CD4-positive, alpha-beta T cell (primary cell): ENCODE measurements at regions not wholly inside any gene's neighbourhood (a gene's known extent, or its start where the extent isn't known, plus 50 kb on each side); places are given as distances from the start of the nearest gene placed in this dataset.

Experiments
- ATAC-seq: fragments of 200-7000 bp; cut with Tn5 transposase; one replicate; pipeline ENCODE4 v1.10.0; 2022; ENCODE audit warnings: mild to moderate bottlenecking; ENCODE audit not compliant: poor library complexity
- CTCF ChIA-PET: fragments of 350-600 bp; sonication (Branson Sonifier 250); formaldehyde crosslinking; loops from one replicate; lab custom pipeline; 2021; ENCODE audit warnings: antibody characterized with exemption, inconsistent platforms; lab: Charles Lee
- POLR2A ChIA-PET: fragments of 350-600 bp; sonication (Branson Sonifier 250); formaldehyde crosslinking; loops from one replicate; lab custom pipeline; 2021; ENCODE audit warnings: antibody characterized with exemption, inconsistent platforms; lab: Charles Lee
- DNase-seq, 14 experiments: peaks; one replicate each; pipeline ENCODE4 v3.0.0-alpha.2; 2013 to 2020; ENCODE audit warnings: mixed read lengths in 2 of 14
- H3K27ac ChIP-seq, 2 donors: one replicate each; pipeline versions ENCODE4 v1.5.1 to v1.7.0; 2013; ENCODE audit warnings: low read length in 2 of 2, low read depth in 1 of 2, mild to moderate bottlenecking in 1 of 2
- H3K27me3 ChIP-seq, 2 experiments: 1 replicate in 1 of 2; 2 replicates in 1 of 2; pipeline versions ENCODE4 v1.6.1 to v1.7.0; 2013; ENCODE audit warnings: low read length in 2 of 2, control low read depth in 1 of 2, mild to moderate bottlenecking in 1 of 2, moderate library complexity in 1 of 2; ENCODE audit not compliant: insufficient read depth in 2 of 2, control insufficient read depth in 1 of 2
- H3K36me3 ChIP-seq: one replicate; pipeline ENCODE4 v1.6.1; 2013; ENCODE audit warnings: low read length, control low read depth; ENCODE audit not compliant: insufficient read depth
- H3K4me1 ChIP-seq: one replicate; pipeline ENCODE4 v1.6.1; 2013; ENCODE audit warnings: low read length, control low read depth; ENCODE audit not compliant: insufficient read depth
- H3K4me3 ChIP-seq: one replicate; pipeline ENCODE4 v1.5.1; 2013; ENCODE audit warnings: mild to moderate bottlenecking, low read length, moderate library complexity
- H3K9me3 ChIP-seq, 2 experiments: 1 replicate in 1 of 2; 2 replicates in 1 of 2; pipeline versions ENCODE4 v1.6.1 to v1.7.0; 2013; ENCODE audit warnings: low read length in 2 of 2, mild to moderate bottlenecking in 2 of 2, control low read depth in 1 of 2, moderate library complexity in 1 of 2; ENCODE audit not compliant: control insufficient read depth in 1 of 2, insufficient read depth in 1 of 2
- H3K27ac Mint-ChIP-seq: one replicate; pipeline ENCODE4 v1.8.0; 2020; ENCODE audit warnings: mixed read lengths
- H3K27me3 Mint-ChIP-seq: one replicate; pipeline ENCODE4 v1.8.0; 2021; ENCODE audit warnings: mixed read lengths
- H3K36me3 Mint-ChIP-seq: one replicate; pipeline ENCODE4 v1.8.0; 2021; ENCODE audit warnings: low read depth, mixed read lengths
- H3K4me1 Mint-ChIP-seq: one replicate; pipeline ENCODE4 v1.8.0; 2021; ENCODE audit warnings: low read depth, mixed read lengths
- H3K4me3 Mint-ChIP-seq: one replicate; pipeline ENCODE4 v1.8.0; 2020; ENCODE audit warnings: mild to moderate bottlenecking, mixed read lengths
- H3K9me3 Mint-ChIP-seq: one replicate; pipeline ENCODE4 v1.8.0; 2020; ENCODE audit warnings: mixed read lengths
- intact Hi-C, 2 experiments: fragments of 100-400 bp; cut with DNase I in 1 of 2; cut with micrococcal nuclease in 1 of 2; formaldehyde crosslinking; loops; one replicate each; pipeline versions ENCODE4 v1.15.1 to v1.9.0; 2023 to 2025; cut with DNase I, micrococcal nuclease
- TF ChIP-seq, protein P1 (sequence below): fragments of 200-600 bp; IDR thresholded peaks from one replicate; pipeline ENCODE4 v1.8.0; 2022; ENCODE audit warnings: antibody characterized with exemption, mild to moderate bottlenecking

DNA sequence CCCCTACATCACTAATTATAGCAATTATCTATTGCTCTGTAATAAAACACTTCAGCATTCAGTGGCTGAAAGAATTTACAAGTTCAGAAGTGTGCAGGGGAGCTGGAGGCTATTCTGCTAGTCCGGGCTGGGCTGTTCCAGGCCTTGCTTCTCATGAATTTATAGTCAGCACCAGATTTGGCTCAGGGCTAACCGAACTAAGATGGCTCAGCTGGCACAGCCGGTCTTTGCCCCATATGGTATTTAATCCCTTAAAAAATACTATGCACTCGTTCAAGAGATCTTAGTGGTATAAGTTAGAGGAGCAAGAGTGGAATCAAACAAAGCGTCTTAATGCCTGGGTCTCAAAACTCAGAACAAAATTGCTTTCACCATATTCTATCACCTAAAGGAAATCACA, 932.9 kb downstream of the XPNPEP1 start:
- Mint-ChIP-seq H3K4me3 (no peak overlapping the region), H3K9me3 (no peaks in the 10 kb centered on the region), H3K36me3 (no peaks in the 10 kb centered on the region), H3K4me1 (no peaks in the 10 kb centered on the region), H3K27me3 (no peaks in the 10 kb centered on the region), H3K27ac (no peak overlapping the region)
- no peak for DNase-seq
- CTCF ChIA-PET = no interaction called here
- Histone ChIP-seq H3K4me3 (no peak overlapping the region), H3K27me3 (no peaks in the 10 kb centered on the region), H3K4me1 (no peaks in the 10 kb centered on the region), H3K27ac (no peak overlapping the region), H3K9me3 (no peaks in the 10 kb centered on the region), H3K36me3 (no peaks in the 10 kb centered on the region)
- intact Hi-C loops = no loop called here
- POLR2A ChIA-PET = no interaction called here
- ATAC-seq = no peak
- TF ChIP-seq, protein P1, sequence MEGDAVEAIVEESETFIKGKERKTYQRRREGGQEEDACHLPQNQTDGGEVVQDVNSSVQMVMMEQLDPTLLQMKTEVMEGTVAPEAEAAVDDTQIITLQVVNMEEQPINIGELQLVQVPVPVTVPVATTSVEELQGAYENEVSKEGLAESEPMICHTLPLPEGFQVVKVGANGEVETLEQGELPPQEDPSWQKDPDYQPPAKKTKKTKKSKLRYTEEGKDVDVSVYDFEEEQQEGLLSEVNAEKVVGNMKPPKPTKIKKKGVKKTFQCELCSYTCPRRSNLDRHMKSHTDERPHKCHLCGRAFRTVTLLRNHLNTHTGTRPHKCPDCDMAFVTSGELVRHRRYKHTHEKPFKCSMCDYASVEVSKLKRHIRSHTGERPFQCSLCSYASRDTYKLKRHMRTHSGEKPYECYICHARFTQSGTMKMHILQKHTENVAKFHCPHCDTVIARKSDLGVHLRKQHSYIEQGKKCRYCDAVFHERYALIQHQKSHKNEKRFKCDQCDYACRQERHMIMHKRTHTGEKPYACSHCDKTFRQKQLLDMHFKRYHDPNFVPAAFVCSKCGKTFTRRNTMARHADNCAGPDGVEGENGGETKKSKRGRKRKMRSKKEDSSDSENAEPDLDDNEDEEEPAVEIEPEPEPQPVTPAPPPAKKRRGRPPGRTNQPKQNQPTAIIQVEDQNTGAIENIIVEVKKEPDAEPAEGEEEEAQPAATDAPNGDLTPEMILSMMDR = no peak

DNA sequence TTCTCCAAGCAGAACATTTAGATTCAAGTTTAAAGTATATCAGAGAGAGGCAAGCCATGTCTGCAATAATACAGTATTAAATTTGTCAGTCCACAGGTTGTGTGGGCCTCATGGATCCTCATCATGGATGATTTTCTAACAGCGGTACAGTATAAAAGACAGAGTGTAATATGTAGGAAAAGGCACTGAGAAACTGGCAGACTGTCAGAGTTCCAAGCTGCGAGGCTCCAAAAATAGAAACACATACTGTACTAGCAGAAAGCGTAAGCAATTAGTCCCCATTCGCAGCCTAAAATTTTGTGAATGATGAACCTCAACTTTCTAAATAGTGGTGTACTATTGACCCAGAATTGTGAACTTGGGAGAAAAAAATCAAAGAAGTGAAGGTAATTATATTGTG, 933.3 kb downstream of the XPNPEP1 start:
- H3K9me3 ChIP-seq = no peaks in the 10 kb centered on the region
- TF ChIP-seq, protein P1 = no peak
- no peaks in the 10 kb centered on the region for H3K4me1 ChIP-seq
- Mint-ChIP-seq H3K4me1 (no peaks in the 10 kb centered on the region), H3K36me3 (no peaks in the 10 kb centered on the region), H3K9me3 (no peaks in the 10 kb centered on the region), H3K27ac (no peak overlapping the region), H3K27me3 (no peaks in the 10 kb centered on the region), H3K4me3 (no peak overlapping the region)
- H3K4me3 ChIP-seq = no peak overlapping the region
- ATAC-seq = no peak
- H3K27ac ChIP-seq = no peak overlapping the region
- no peaks in the 10 kb centered on the region for H3K27me3 ChIP-seq
- ChIA-PET CTCF (no interaction called here), POLR2A (no interaction called here)
- no peaks in the 10 kb centered on the region for H3K36me3 ChIP-seq
- intact Hi-C loops = no loop called here
- no peak for DNase-seq

DNA sequence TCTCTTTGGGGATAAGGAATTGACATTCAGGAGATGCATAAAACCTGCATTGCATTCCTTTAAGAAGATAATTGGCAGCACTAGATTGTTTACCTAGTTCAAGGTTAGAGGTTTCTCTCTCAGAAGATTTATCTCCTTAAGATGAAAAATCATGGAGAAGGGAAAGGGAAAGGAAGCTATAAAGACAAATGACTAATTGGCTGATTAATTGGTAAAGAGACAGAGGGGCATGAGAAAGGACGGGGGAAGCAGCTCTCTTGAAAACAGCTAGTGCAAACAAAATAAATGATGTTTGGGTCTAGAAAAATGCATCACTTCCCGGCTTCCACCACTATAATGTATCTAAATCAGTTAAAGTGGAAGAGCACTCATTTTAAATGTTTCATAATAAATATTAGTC, 941.2 kb downstream of the XPNPEP1 start:
- Mint-ChIP-seq H3K4me3 (no peak overlapping the region), H3K27ac (no peak overlapping the region), H3K4me1 (no peaks in the 10 kb centered on the region), H3K27me3 (no peaks in the 10 kb centered on the region), H3K9me3 (peaks cover 2% of the 10 kb centered on the region), H3K36me3 (no peaks in the 10 kb centered on the region)
- H3K4me1 ChIP-seq = no peaks in the 10 kb centered on the region
- peaks cover 0 to 7% of the 10 kb centered on the region in 2 experiments for H3K9me3 ChIP-seq
- intact Hi-C loops = no loop called here
- no peaks in the 10 kb centered on the region for H3K36me3 ChIP-seq
- TF ChIP-seq, protein P1 = no peak
- no peak for DNase-seq
- H3K27me3 ChIP-seq = no peaks in the 10 kb centered on the region
- no peak overlapping the region for H3K4me3 ChIP-seq
- H3K27ac ChIP-seq = no peak overlapping the region
- ChIA-PET CTCF (no interaction called here), POLR2A (no interaction called here)
- no peak for ATAC-seq
